Naive thymus-derived CD8-positive, alpha-beta T cell (primary cell): ENCODE measurements at regions not wholly inside any gene's neighbourhood (a gene's known extent, or its start where the extent isn't known, plus 50 kb on each side); places are given as distances from the start of the nearest gene placed in this dataset.

Source experiments
- ATAC-seq, 2 donors: fragments of 150-1000 bp; cut with Tn5 transposase in 1 of 2; sonication (Bioruptor Pico), chemical (Tn5 transposase) in 1 of 2; 1 replicate in 1 of 2; 2 replicates in 1 of 2; pipeline ENCODE4 v1.10.0; 2021; ENCODE audit warnings: mild to moderate bottlenecking in 2 of 2, moderate library complexity in 2 of 2
- POLR2A ChIA-PET: fragments of 350-600 bp; sonication (Branson Sonifier 250); formaldehyde crosslinking; loops from one replicate; lab custom pipeline; 2021; ENCODE audit warnings: antibody characterized with exemption; lab: Charles Lee
- DNase-seq, 10 donors: peaks; one replicate each; pipeline versions ENCODE4 v3.0.0 to v3.0.0-alpha.2; 2020 to 2022
- H3K27ac Mint-ChIP-seq, 10 donors: one replicate each; pipeline ENCODE4 v1.8.0; 2020 to 2022; ENCODE audit warnings: mild to moderate bottlenecking in 10 of 10, mixed read lengths in 10 of 10, moderate library complexity in 4 of 10, inconsistent platforms in 1 of 10
- H3K27me3 Mint-ChIP-seq, 5 donors: one replicate each; pipeline ENCODE4 v1.8.0; 2021 to 2022; ENCODE audit warnings: mixed read lengths in 5 of 5
- H3K36me3 Mint-ChIP-seq, 3 donors: one replicate each; pipeline ENCODE4 v1.8.0; 2020 to 2022; ENCODE audit warnings: mixed read lengths in 3 of 3, mild to moderate bottlenecking in 2 of 3, inconsistent platforms in 1 of 3
- H3K4me1 Mint-ChIP-seq, 4 donors: one replicate each; pipeline ENCODE4 v1.8.0; 2021 to 2022; ENCODE audit warnings: mixed read lengths in 4 of 4
- H3K4me3 Mint-ChIP-seq, 10 donors: one replicate each; pipeline ENCODE4 v1.8.0; 2020 to 2022; ENCODE audit warnings: mild to moderate bottlenecking in 10 of 10, mixed read lengths in 10 of 10, moderate library complexity in 6 of 10, inconsistent platforms in 1 of 10
- H3K9me3 Mint-ChIP-seq, 9 donors: one replicate each; pipeline ENCODE4 v1.8.0; 2020 to 2022; ENCODE audit warnings: mixed read lengths in 9 of 9, mild to moderate bottlenecking in 3 of 9, inconsistent platforms in 1 of 9, moderate library complexity in 1 of 9

- Mint-ChIP-seq H3K9me3 (no peaks in the 10 kb centered on the region), H3K27ac (no peak overlapping the region), H3K4me1 (no peaks in the 10 kb centered on the region), H3K4me3 (no peak overlapping the region), H3K27me3 (peaks cover 0 to 8% (median 0%) of the 10 kb centered on the region in 5 donors), H3K36me3 (no peaks in the 10 kb centered on the region)
- DNase-seq (no peak), ATAC-seq (no peak)
- POLR2A ChIA-PET, result no interaction called here
These were observed 86.2 kb downstream of the PSAT1 start for GRCh38 chr9:78383130-78383529.

DNA sequence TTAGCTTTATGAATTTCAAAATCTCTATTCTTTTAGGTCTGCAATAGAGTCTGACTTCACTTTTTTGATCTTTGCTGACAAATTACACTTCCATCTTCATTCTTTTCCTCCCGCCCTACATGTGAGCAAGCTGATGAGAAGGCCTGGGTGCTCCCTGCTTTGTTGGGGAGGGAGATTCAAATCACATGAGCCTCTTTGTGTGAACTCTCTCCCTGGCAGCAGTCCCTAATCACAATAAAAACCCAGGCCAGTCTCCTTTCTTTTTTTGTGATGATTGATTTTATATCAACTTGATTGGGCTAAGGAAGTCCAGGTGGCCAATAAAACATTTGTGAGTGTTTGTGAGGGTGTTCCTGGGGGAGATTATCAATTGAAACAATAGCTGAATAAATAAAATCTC, 89.4 kb downstream of the PSAT1 start:
- no peaks in the 10 kb centered on the region for H3K9me3 Mint-ChIP-seq
- H3K27me3 Mint-ChIP-seq, result peaks cover 0 to 4% (median 0%) of the 10 kb centered on the region in 5 donors
- no peak overlapping the region for H3K4me3 Mint-ChIP-seq
- H3K27ac Mint-ChIP-seq, result no peak overlapping the region
- no peak for DNase-seq
- no peak for ATAC-seq
- POLR2A ChIA-PET, result no interaction called here
- H3K4me1 Mint-ChIP-seq, result no peaks in the 10 kb centered on the region
- no peaks in the 10 kb centered on the region for H3K36me3 Mint-ChIP-seq

GRCh38 chr9:78386773-78387172, 89.8 kb downstream of the PSAT1 start:
- DNase-seq (no peak), ATAC-seq (no peak)
- no peak overlapping the region for H3K27ac Mint-ChIP-seq
- H3K4me1 Mint-ChIP-seq, result no peaks in the 10 kb centered on the region
- H3K27me3 Mint-ChIP-seq, result peaks cover 0 to 4% (median 0%) of the 10 kb centered on the region in 5 donors
- POLR2A ChIA-PET, result no interaction called here
- no peak overlapping the region for H3K4me3 Mint-ChIP-seq
- H3K36me3 Mint-ChIP-seq, result no peaks in the 10 kb centered on the region
- no peaks in the 10 kb centered on the region for H3K9me3 Mint-ChIP-seq

DNA sequence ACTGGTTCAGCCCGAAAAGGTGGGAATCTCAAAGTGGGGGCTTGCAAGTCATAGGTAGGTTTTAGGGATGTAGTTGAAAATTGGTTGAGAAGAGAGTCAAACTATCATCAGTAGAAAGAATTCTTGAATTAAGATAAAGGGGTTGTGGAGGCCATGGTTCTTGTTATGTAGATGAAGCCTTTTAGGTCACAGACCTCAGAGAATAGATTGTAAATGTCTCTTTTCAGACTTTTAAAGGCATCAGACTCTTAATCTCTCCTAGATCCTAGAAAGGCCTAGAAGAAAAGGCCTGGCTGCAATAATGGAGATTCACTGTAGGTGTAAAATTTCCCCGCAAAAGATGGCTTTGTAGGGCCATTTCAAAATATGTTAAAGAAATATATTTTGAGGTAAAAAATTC, 96.4 kb downstream of the PSAT1 start:
- DNase-seq (no peak), ATAC-seq (no peak)
- Mint-ChIP-seq H3K4me3 (no peak overlapping the region), H3K36me3 (peaks cover 0 to 14% (median 11%) of the 10 kb centered on the region in 3 donors), H3K4me1 (no peaks in the 10 kb centered on the region), H3K27ac (peak overlapping the region in 1 of 10 donors; percentile 19), H3K27me3 (peaks cover 0 to 7% (median 3%) of the 10 kb centered on the region in 5 donors), H3K9me3 (peaks cover 0 to 24% (median 10%) of the 10 kb centered on the region in 9 donors)
- POLR2A ChIA-PET, result no interaction called here

GRCh38 chr9:78393932-78394331, 97.0 kb downstream of the PSAT1 start:
- Mint-ChIP-seq H3K4me1 (no peaks in the 10 kb centered on the region), H3K4me3 (no peak overlapping the region), H3K36me3 (peaks cover 0 to 14% (median 11%) of the 10 kb centered on the region in 3 donors), H3K9me3 (peaks cover 0 to 24% (median 10%) of the 10 kb centered on the region in 9 donors), H3K27me3 (peaks cover 0 to 7% (median 4%) of the 10 kb centered on the region in 5 donors), H3K27ac (no peak overlapping the region)
- DNase-seq (no peak), ATAC-seq (no peak)
- POLR2A ChIA-PET, result no interaction called here

- Mint-ChIP-seq H3K4me3 (no peak overlapping the region), H3K4me1 (no peaks in the 10 kb centered on the region), H3K27me3 (peaks cover 0 to 9% (median 4%) of the 10 kb centered on the region in 5 donors), H3K27ac (no peak overlapping the region), H3K9me3 (peaks cover 0 to 24% (median 10%) of the 10 kb centered on the region in 9 donors), H3K36me3 (peaks cover 0 to 14% (median 11%) of the 10 kb centered on the region in 3 donors)
- POLR2A ChIA-PET, result no interaction called here
- DNase-seq, result no peak
- ATAC-seq, result no peak
These were observed 99.2 kb downstream of the PSAT1 start for GRCh38 chr9:78396087-78396486.

- POLR2A ChIA-PET, result no interaction called here
- ATAC-seq, result no peak
- Mint-ChIP-seq H3K27me3 (peaks cover 0 to 9% (median 4%) of the 10 kb centered on the region in 5 donors), H3K36me3 (peaks cover 0 to 14% (median 11%) of the 10 kb centered on the region in 3 donors), H3K27ac (no peak overlapping the region), H3K4me3 (no peak overlapping the region), H3K4me1 (no peaks in the 10 kb centered on the region), H3K9me3 (peaks cover 0 to 24% (median 10%) of the 10 kb centered on the region in 9 donors)
- no peak for DNase-seq
These were observed 100.1 kb downstream of the PSAT1 start for GRCh38 chr9:78397045-78397444.

DNA sequence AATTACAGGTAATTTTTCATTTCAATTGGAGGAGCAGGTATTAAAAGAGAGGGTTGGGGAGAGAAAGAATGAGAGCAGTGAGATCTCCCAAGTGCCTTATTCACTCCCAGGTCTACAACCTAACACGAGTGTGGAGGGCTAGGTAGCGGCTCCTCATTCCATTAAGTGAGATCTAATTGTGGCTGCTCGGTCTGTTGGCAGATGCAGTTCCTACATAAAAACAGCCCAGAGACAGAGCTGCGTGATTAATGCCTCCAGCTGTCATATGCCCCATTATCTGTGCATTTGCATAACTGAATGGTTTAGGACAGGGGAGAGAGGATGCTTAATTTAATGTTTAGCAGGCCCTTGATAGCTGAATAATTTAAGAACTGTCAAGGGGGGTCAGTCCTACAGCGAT, 100.5 kb downstream of the PSAT1 start:
- Mint-ChIP-seq H3K36me3 (peaks cover 0 to 14% (median 11%) of the 10 kb centered on the region in 3 donors), H3K4me3 (no peak overlapping the region), H3K27ac (no peak overlapping the region), H3K27me3 (peaks cover 0 to 9% (median 4%) of the 10 kb centered on the region in 5 donors), H3K4me1 (no peaks in the 10 kb centered on the region), H3K9me3 (peaks cover 0 to 24% (median 10%) of the 10 kb centered on the region in 9 donors)
- DNase-seq, result no peak
- POLR2A ChIA-PET, result no interaction called here
- ATAC-seq, result no peak

DNA sequence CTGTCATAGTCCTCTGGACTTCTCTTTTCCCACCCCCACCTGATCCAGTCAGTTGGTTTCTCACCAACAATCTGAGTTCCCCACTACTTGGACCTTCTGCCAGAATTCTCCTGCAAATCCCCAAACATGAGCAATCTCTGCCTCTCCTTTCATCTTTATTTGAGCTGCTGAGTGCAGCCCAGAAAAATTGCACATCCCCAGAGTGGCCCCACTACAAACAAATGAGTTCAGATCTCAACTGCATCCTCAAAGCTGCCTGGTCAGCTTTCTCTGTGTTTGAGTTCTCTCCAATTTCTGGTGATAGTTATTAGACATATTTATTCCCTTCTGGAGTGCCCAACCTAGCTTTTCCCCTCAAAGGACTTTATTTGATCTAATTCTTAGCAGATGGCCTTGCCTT, 102.2 kb downstream of the PSAT1 start:
- Mint-ChIP-seq H3K9me3 (peaks cover 0 to 20% (median 10%) of the 10 kb centered on the region in 9 donors), H3K27ac (no peak overlapping the region), H3K27me3 (peaks cover 0 to 9% (median 4%) of the 10 kb centered on the region in 5 donors), H3K36me3 (peaks cover 0 to 14% (median 9%) of the 10 kb centered on the region in 3 donors), H3K4me3 (no peak overlapping the region), H3K4me1 (no peaks in the 10 kb centered on the region)
- no peak for DNase-seq
- no peak for ATAC-seq
- POLR2A ChIA-PET, result no interaction called here

DNA sequence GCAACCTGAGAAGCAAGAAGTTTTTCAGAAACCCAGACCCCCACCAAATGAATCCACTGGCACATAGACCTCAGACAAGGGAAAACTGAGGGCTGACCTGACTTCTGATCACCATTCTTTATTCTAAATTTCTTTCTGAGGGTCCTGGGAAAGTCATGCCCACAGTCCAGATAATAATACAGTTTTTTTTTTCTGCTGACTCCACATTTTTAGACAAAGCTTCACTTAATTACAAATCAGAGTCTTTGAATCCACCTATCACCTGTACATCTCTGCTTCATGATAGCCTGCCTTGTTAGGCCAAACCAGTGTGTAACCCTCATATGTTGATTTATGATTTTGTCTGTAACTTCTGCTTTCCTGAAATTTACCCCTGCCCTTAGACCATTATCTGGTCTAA, 103.6 kb downstream of the PSAT1 start:
- peaks cover 0 to 8% (median 7%) of the 10 kb centered on the region in 3 donors for H3K36me3 Mint-ChIP-seq
- no peaks in the 10 kb centered on the region for H3K4me1 Mint-ChIP-seq
- POLR2A ChIA-PET, result no interaction called here
- H3K4me3 Mint-ChIP-seq, result no peak overlapping the region
- H3K27ac Mint-ChIP-seq, result no peak overlapping the region
- DNase-seq (no peak), ATAC-seq (no peak)
- H3K27me3 Mint-ChIP-seq, result peaks cover 0 to 8% (median 5%) of the 10 kb centered on the region in 5 donors
- H3K9me3 Mint-ChIP-seq, result peaks cover 0 to 8% (median 4%) of the 10 kb centered on the region in 9 donors

- no peak overlapping the region for H3K4me3 Mint-ChIP-seq
These were observed 108.5 kb downstream of the PSAT1 start for GRCh38 chr9:78405461-78405860.

GRCh38 chr9:78406146-78406545, 109.2 kb downstream of the PSAT1 start:
- Mint-ChIP-seq H3K4me3 (no peak overlapping the region), H3K36me3 (no peaks in the 10 kb centered on the region), H3K27me3 (peaks cover 0 to 4% (median 2%) of the 10 kb centered on the region in 5 donors), H3K9me3 (no peaks in the 10 kb centered on the region), H3K4me1 (no peaks in the 10 kb centered on the region), H3K27ac (no peak overlapping the region)
- POLR2A ChIA-PET, result no interaction called here
- no peak for ATAC-seq
- DNase-seq, result no peak

More at GRCh38 chr9:78405461-78405860, 108.5 kb downstream of the PSAT1 start:
- no peaks in the 10 kb centered on the region for H3K36me3 Mint-ChIP-seq
- ATAC-seq (no peak), DNase-seq (no peak)
- POLR2A ChIA-PET, result no interaction called here
- peaks cover 0 to 4% (median 2%) of the 10 kb centered on the region in 5 donors for H3K27me3 Mint-ChIP-seq
- H3K9me3 Mint-ChIP-seq, result no peaks in the 10 kb centered on the region
- H3K27ac Mint-ChIP-seq, result no peak overlapping the region
- no peaks in the 10 kb centered on the region for H3K4me1 Mint-ChIP-seq

GRCh38 chr9:78406933-78407332, 110.0 kb downstream of the PSAT1 start:
- POLR2A ChIA-PET, result no interaction called here
- Mint-ChIP-seq H3K4me1 (no peaks in the 10 kb centered on the region), H3K9me3 (no peaks in the 10 kb centered on the region), H3K4me3 (no peak overlapping the region), H3K27me3 (peaks cover 0 to 4% (median 2%) of the 10 kb centered on the region in 5 donors), H3K27ac (no peak overlapping the region), H3K36me3 (no peaks in the 10 kb centered on the region)
- DNase-seq, result no peak
- no peak for ATAC-seq
